ENCODE measurements at regions not wholly inside any gene's neighbourhood (a gene's known extent, or its start where the extent isn't known, plus 50 kb on each side); places are given as distances from the start of the nearest gene placed in this dataset.
"Not testable (repeated sequence)": the region's sequence is repeated elsewhere in the genome, so short reads cannot be mapped to it uniquely, and the experiment has no call there.

GRCh38 chr7:66503036-66503370 lies 125.7 kb upstream of the KCTD7 start:
- CTCF ChIA-PET = no interaction called here
- Mint-ChIP-seq H3K9me3 (no peaks in the 10 kb centered on the region), H3K27me3 (peaks cover 43% of the 10 kb centered on the region), H3K36me3 (no peaks in the 10 kb centered on the region), H3K4me3 (no peak overlapping the region), H3K4me1 (peaks cover 14% of the 10 kb centered on the region), H3K27ac (no peak overlapping the region)
- DNase-seq = no peak

- CTCF ChIA-PET = no interaction called here
- DNase-seq = no peak
- H3K27me3 Mint-ChIP-seq = peaks cover 49% of the 10 kb centered on the region
- no peaks in the 10 kb centered on the region for H3K36me3 Mint-ChIP-seq
- H3K4me3 Mint-ChIP-seq = no peak overlapping the region
- H3K4me1 Mint-ChIP-seq = peaks cover 14% of the 10 kb centered on the region
- no peaks in the 10 kb centered on the region for H3K9me3 Mint-ChIP-seq
- no peak overlapping the region for H3K27ac Mint-ChIP-seq
Measured at GRCh38 chr7:66503551-66504031, 125.1 kb upstream of the KCTD7 start.

DNA sequence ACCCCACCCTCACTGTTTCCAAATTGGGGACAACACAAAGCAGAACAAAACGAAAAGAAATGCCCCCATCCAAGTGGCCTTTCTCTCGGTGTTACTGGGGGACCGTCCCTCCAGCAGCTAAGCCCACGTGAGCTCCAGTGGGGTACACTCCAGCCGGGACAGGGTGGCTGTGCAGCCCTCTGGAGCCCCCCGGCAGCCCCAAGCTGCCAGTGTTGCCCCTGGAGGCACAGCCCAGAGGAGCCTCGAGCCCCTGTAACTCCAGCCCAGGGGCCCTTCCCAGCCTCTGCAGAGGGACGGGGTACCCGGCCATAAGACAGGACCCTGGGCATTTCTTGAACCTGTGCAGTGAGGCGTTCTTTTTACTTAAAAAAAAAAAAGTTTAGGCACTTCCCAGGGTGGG lies 124.5 kb upstream of the KCTD7 start:
- peak overlapping the region; percentile 38 for H3K27ac Mint-ChIP-seq
- peaks cover 14% of the 10 kb centered on the region for H3K4me1 Mint-ChIP-seq
- H3K9me3 Mint-ChIP-seq = no peaks in the 10 kb centered on the region
- CTCF ChIA-PET = no interaction called here
- H3K36me3 Mint-ChIP-seq = no peaks in the 10 kb centered on the region
- no peak overlapping the region for H3K4me3 Mint-ChIP-seq
- no peak for DNase-seq
- peaks cover 54% of the 10 kb centered on the region for H3K27me3 Mint-ChIP-seq

GRCh38 chr7:66505009-66505408 lies 123.7 kb upstream of the KCTD7 start:
- peaks cover 58% of the 10 kb centered on the region for H3K27me3 Mint-ChIP-seq
- H3K9me3 Mint-ChIP-seq = no peaks in the 10 kb centered on the region
- no peaks in the 10 kb centered on the region for H3K36me3 Mint-ChIP-seq
- no peak overlapping the region for H3K27ac Mint-ChIP-seq
- H3K4me1 Mint-ChIP-seq = peaks cover 14% of the 10 kb centered on the region
- no peak overlapping the region for H3K4me3 Mint-ChIP-seq
- DNase-seq = no peak
- CTCF ChIA-PET = no interaction called here

DNA sequence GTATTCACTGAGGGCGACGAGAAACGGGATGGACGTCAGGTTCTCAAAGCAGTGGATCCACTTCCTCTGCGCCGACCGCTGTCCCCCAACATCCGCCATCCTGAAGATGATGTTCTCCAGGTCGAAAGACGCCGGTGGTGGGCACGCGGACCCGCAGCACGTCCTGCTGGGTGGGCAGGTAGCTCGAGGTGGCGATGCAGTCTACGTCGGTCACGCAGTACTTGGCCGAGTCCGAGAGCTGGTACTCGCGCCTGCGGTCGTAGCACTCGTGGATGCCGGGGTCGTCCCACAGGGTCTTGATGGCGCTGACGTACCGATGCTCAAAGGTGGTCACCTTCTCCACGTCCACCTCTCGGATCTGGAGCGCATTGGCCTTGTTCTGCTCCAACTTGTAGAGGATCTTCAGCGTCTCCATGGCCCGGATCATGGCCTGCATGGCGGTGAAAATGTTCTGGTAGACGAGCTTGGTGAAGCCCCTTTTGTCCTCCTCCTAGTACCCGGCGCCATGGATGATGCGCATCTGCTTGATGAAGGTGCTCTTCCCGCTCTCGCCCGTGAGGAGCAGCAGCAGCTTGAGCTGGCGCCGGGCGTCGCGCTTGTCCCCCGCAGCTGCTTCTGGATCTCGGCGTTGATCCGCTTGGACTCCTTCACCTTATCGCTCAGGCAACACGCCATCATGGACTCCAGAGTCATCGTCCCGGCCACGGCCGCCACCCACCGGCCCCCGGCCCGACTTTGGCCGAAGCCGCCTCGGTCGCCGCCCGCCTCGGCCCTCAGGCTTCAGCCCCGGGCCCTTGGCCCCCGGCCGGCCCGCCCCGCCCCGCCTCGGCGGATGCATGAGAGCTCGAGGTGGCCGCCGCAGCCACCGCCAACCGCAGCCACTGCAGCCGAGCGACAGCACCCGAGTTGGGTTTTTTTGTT lies 122.9 kb upstream of the KCTD7 start:
- Mint-ChIP-seq H3K27me3 (peaks cover 62% of the 10 kb centered on the region), H3K4me3 (peak overlapping the region; percentile 48), H3K36me3 (no peaks in the 10 kb centered on the region), H3K9me3 (no peaks in the 10 kb centered on the region), H3K27ac (no peak overlapping the region), H3K4me1 (peaks cover 14% of the 10 kb centered on the region)
- CTCF ChIA-PET = no interaction called here
- DNase-seq = peak; percentile 65

- not testable (repeated sequence) for H3K27ac Mint-ChIP-seq, DNase-seq, H3K9me3 Mint-ChIP-seq, H3K36me3 Mint-ChIP-seq
- CTCF ChIA-PET = interaction anchor here (0.5 kb wide), 1 partner anchor 237 kb away, joined by 3 read pairs; no protein-coding TSS in a partner anchor
- peaks cover 72% of the 10 kb centered on the region for H3K27me3 Mint-ChIP-seq
- peaks cover 14% of the 10 kb centered on the region for H3K4me1 Mint-ChIP-seq
- peak overlapping the region; percentile 48 for H3K4me3 Mint-ChIP-seq
Measured at GRCh38 chr7:66506703-66507102, 122.0 kb upstream of the KCTD7 start.

- H3K27me3 Mint-ChIP-seq = peaks cover 72% of the 10 kb centered on the region
- H3K27ac Mint-ChIP-seq = no peak overlapping the region
- DNase-seq = no peak
- no peaks in the 10 kb centered on the region for H3K36me3 Mint-ChIP-seq
- no peaks in the 10 kb centered on the region for H3K9me3 Mint-ChIP-seq
- peaks cover 14% of the 10 kb centered on the region for H3K4me1 Mint-ChIP-seq
- no peak overlapping the region for H3K4me3 Mint-ChIP-seq
- CTCF ChIA-PET = no interaction called here
Measured at GRCh38 chr7:66507764-66508296, 120.9 kb upstream of the KCTD7 start.

DNA sequence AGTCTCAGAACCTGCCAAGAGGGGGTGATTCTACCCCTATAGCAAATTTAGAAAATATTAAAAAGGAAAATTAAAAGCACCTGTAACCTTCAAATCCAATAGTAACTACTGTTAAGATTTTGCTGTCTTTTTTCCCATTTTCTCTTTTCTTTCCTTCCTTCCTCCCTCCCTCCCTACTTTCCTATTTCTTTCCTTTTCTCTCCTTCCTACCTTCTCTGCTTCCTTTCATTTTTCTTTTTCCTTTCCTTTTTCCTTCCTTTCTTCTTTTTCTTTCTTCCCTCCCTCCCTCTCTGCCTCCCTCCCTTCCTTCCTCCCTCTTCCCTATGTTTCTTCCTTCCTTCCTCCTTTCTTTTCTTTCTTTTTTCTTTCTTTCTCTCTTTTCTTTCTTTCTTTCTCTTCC lies 120.2 kb upstream of the KCTD7 start:
- Mint-ChIP-seq H3K4me1 (peaks cover 14% of the 10 kb centered on the region), H3K27ac (no peak overlapping the region), H3K27me3 (peaks cover 68% of the 10 kb centered on the region), H3K36me3 (no peaks in the 10 kb centered on the region), H3K9me3 (no peaks in the 10 kb centered on the region), H3K4me3 (no peak overlapping the region)
- no peak for DNase-seq
- CTCF ChIA-PET = no interaction called here

DNA sequence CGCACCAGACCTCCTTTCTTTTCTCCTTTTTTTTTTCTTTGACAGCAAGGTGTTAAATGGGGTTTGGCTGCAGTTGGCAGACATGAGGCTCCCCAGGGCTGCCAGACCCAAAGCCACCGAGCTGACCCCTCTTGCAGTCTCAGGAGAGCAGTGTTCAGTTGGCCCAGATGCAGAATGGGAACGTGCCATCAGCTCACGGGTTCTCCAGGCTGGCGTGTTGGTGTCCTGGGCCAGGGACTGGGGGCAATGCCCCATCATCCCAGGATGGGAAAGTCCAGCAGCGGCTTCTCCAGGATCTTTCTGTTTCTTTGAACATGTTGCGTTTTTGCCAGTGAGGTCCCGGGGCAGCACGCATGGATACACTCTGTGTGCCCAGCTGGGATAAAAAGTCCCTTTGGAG lies 114.6 kb upstream of the KCTD7 start:
- Mint-ChIP-seq H3K4me3 (no peak overlapping the region), H3K27me3 (peaks cover 34% of the 10 kb centered on the region), H3K4me1 (no peaks in the 10 kb centered on the region), H3K36me3 (no peaks in the 10 kb centered on the region), H3K9me3 (no peaks in the 10 kb centered on the region), H3K27ac (no peak overlapping the region)
- CTCF ChIA-PET = no interaction called here
- no peak for DNase-seq

GRCh38 chr7:66517212-66517909 lies 111.3 kb upstream of the KCTD7 start:
- CTCF ChIA-PET = interaction anchor here (1.0 kb wide), 1 partner anchor 9 kb away, joined by 3 read pairs; no protein-coding TSS in a partner anchor
- Mint-ChIP-seq H3K4me1 (no peaks in the 10 kb centered on the region), H3K4me3 (no peak overlapping the region), H3K27ac (peak overlapping the region; percentile 14), H3K27me3 (peaks cover 16% of the 10 kb centered on the region), H3K36me3 (no peaks in the 10 kb centered on the region), H3K9me3 (no peaks in the 10 kb centered on the region)
- no peak for DNase-seq

DNA sequence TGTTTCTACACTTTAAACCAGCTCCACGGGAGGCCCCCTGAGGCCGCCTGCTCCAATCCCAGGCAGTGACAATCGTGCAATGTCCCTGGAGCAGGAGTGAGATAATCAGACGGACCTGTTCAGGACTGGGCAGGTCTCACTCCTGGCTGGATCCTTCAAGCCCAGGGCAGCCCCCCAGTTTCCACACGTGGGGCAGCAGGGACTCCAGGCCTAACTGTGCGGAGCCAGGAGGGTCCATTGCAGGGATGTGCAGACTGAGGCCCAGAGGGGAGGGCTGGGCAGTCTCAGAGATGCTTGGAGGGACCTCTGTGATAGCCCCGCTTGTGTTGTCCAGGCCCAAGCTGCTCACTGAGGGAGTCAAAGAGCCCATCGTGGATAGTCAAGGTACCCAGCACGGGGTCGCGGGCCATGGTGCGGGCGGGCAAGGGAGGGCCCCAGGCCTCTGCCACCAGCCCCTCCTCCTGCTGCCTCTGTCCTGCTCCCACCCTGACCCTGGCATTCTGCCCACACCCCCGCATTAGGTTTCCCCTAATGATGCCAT lies 110.5 kb upstream of the KCTD7 start:
- no peaks in the 10 kb centered on the region for H3K36me3 Mint-ChIP-seq
- DNase-seq = no peak
- H3K27ac Mint-ChIP-seq = no peak overlapping the region
- CTCF ChIA-PET = interaction anchor here (1.0 kb wide), 1 partner anchor 8 kb away, joined by 3 read pairs; no protein-coding TSS in a partner anchor
- peaks cover 16% of the 10 kb centered on the region for H3K27me3 Mint-ChIP-seq
- H3K4me3 Mint-ChIP-seq = no peak overlapping the region
- H3K9me3 Mint-ChIP-seq = no peaks in the 10 kb centered on the region
- no peaks in the 10 kb centered on the region for H3K4me1 Mint-ChIP-seq

DNA sequence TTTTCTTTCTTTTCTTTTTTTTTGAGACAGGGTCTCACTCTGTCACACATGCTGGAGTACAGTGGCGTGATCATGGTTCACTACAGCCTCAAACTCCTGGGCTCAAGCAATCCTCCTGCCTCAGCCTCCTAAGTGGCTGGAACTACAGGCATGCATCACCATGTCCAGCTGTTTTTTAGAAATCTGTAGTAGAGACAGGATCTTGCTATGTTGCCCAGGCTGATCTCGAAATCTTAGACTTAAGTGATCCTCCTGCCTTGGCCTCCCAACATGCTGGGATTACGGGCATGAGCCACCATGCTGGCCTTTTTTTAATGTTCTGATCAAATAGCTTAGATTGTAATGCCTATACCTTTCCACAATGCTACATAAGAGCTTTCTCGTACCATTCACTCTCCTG lies 107.0 kb upstream of the KCTD7 start:
- H3K27ac Mint-ChIP-seq = no peak overlapping the region
- peaks cover 7% of the 10 kb centered on the region for H3K27me3 Mint-ChIP-seq
- H3K4me1 Mint-ChIP-seq = no peaks in the 10 kb centered on the region
- H3K4me3 Mint-ChIP-seq = no peak overlapping the region
- CTCF ChIA-PET = interaction anchor here (1.5 kb wide), 1 partner anchor 36 kb away, joined by 3 read pairs; no protein-coding TSS in a partner anchor
- H3K9me3 Mint-ChIP-seq = no peaks in the 10 kb centered on the region
- H3K36me3 Mint-ChIP-seq = no peaks in the 10 kb centered on the region
- no peak for DNase-seq

DNA sequence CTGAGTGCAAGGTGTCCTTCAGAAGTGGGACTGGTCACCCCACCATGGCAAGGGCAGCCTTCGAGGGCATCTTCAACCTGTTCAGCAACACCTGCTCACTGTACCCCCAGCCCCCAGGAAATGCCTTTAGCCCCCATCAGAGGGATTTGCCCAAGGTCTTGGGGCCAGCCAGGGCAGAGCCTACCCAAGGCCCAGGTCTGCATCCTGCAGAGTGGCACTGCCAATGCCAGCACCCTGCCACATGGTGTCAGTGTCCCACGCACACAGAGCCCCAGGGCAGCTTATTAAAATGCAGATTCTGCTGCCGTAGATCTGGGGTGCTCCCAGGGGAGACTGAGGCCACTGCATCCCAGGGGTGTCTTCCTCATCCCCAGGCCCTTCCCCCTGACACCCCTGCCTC lies 106.2 kb upstream of the KCTD7 start:
- peak; percentile 37 for DNase-seq
- Mint-ChIP-seq H3K36me3 (no peaks in the 10 kb centered on the region), H3K9me3 (no peaks in the 10 kb centered on the region), H3K4me1 (no peaks in the 10 kb centered on the region), H3K27ac (no peak overlapping the region), H3K27me3 (peaks cover 1% of the 10 kb centered on the region), H3K4me3 (no peak overlapping the region)
- CTCF ChIA-PET = interaction anchor here (0.6 kb wide), 1 partner anchor 76 kb away, joined by 3 read pairs; no protein-coding TSS in a partner anchor

DNA sequence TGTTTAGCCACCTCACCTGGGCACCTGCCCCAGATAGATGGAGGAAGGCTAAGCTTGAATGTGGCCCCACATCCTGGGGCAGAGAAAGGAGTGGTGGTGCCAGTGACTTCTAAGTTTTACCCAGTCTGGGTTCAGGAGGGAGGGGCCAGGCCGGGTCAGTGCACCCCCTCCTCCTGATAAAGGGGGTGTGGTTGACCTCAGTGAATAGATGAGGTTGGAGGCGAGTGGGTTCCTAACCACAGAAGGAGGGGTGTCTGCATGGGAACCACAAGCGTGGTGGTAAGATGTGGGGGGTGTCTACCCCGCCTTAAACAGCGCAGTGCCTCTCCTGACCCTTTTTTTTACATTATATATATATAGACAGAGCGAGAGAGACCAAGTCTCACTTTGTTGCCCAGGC lies 105.3 kb upstream of the KCTD7 start:
- H3K4me3 Mint-ChIP-seq = no peak overlapping the region
- H3K4me1 Mint-ChIP-seq = no peaks in the 10 kb centered on the region
- no peaks in the 10 kb centered on the region for H3K36me3 Mint-ChIP-seq
- H3K27ac Mint-ChIP-seq = peak overlapping the region; percentile 52
- no peaks in the 10 kb centered on the region for H3K9me3 Mint-ChIP-seq
- DNase-seq = no peak
- CTCF ChIA-PET = interaction anchor here (0.8 to 1.1 kb wide), 2 partner anchors 8 to 22 kb away, joined by 3 read pairs; no protein-coding TSS in a partner anchor
- H3K27me3 Mint-ChIP-seq = no peaks in the 10 kb centered on the region

Measured in activated naive CD4-positive, alpha-beta T cell treated with anti-CD3 and anti-CD28 coated beads, Interleukin-2, amount 10 ng/mL, durations not matched to agents 7 days and 5 days (primary cell).